Right lobe of liver (tissue), 6 donors: ENCODE measurements at regions not wholly inside any gene's neighbourhood (a gene's known extent, or its start where the extent isn't known, plus 50 kb on each side); places are given as distances from the start of the nearest gene placed in this dataset.

ENCODE experiments used
- ATAC-seq, 4 donors: fragments of 200-7000 bp; cut with Tn5 transposase; one replicate each; pipeline ENCODE4 v1.9.1; 2020; ENCODE audit warnings: mild to moderate bottlenecking in 4 of 4, moderate library complexity in 4 of 4
- DNase-seq, 3 donors: peaks; one replicate each; pipeline ENCODE4 v3.0.0-alpha.2; 2020
- H3K27ac ChIP-seq, 3 donors: fragments of 200-600 bp; one replicate each; pipeline ENCODE4 v1.8.0; 2022
- H3K27me3 ChIP-seq, 2 donors: fragments of 200-600 bp; one replicate each; pipeline ENCODE4 v1.8.0; 2022
- H3K36me3 ChIP-seq, 4 donors: fragments of 200-600 bp; sonication (generic) in 1 of 4; one replicate each; pipeline versions ENCODE4 v1.5.1 to v1.8.0; 2017 to 2022; ENCODE audit warnings: control low read depth in 1 of 4
- H3K4me1 ChIP-seq, 4 donors: fragments of 200-600 bp; sonication (generic) in 1 of 4; one replicate each; pipeline versions ENCODE4 v1.5.1 to v1.8.0; 2017 to 2022; ENCODE audit warnings: control low read depth in 1 of 4
- H3K4me3 ChIP-seq, 3 donors: fragments of 200-600 bp; one replicate each; pipeline ENCODE4 v1.8.0; 2022
- H3K9me3 ChIP-seq, 4 donors: fragments of 200-600 bp; sonication (generic) in 1 of 4; one replicate each; pipeline versions ENCODE4 v1.5.1 to v1.8.0; 2017 to 2022; ENCODE audit warnings: control low read depth in 1 of 4
- POLR2A ChIP-seq: fragments of 450-650 bp; IDR thresholded peaks from one replicate; pipeline ENCODE4 v1.6.1; 2017; ENCODE audit warnings: antibody characterized with exemption, mild to moderate bottlenecking
- WGBS: methylation state at CpG from one replicate; pipeline ENCODE4 v1.1.6; 2018; ENCODE audit warnings: low coverage, low lambda C conversion rate; ENCODE audit not compliant: insufficient coverage; ENCODE audit errors: missing lambda C conversion rate; 5-methylcytosine and 5-hydroxymethylcytosine counted together
- intact Hi-C, 2 donors: fragments of 100-400 bp; cut with DNase I; formaldehyde crosslinking; loops; one replicate each; pipeline versions ENCODE4 v1.11.2 to v1.14.1; 2022
- TF ChIP-seq, protein P1 (sequence below), 4 donors: fragments of 200-600 bp in 3 of 4; fragments of 450-650 bp in 1 of 4; IDR thresholded peaks; one replicate each; pipeline versions ENCODE4 v1.5.1 to v1.8.0; 2016 to 2022; ENCODE audit warnings: antibody characterized with exemption in 4 of 4, mild to moderate bottlenecking in 2 of 4
- donor health status: DM: no; HTN: yes; CAD: no.
- donor health status: DM: no; HTN: no; CAD: no.
- donor health status: DM: no; HTN: no; CAD: no.
- donor health status: DM: no; HTN: yes; CAD: no.
- donor health status: DM: no; HTN: yes; CAD: no.

DNA sequence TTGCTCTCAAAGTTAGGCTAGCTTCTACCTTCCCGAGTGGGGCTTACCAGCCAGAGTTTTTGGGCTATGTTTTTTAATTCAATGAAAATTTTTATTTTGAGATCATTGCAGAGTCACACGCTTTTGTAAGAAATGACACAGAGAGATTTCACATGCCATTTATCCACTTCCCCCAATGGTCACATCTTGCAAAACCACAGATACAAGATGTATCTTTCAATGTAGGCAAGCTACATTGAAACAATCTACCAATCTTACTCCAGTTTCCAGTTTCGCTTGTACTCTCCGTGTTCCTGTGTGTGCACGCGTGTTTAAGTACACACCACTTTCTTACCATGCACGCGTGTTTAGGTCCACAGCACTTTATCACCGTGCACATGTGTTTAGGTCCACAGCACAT is 89.4 kb upstream of the LEP start:
- ATAC-seq: no peak
- H3K4me1 ChIP-seq: no peaks in the 10 kb centered on the region
- H3K4me3 ChIP-seq: no peak overlapping the region
- intact Hi-C loops: no loop called here
- no peak for DNase-seq
- no peaks in the 10 kb centered on the region for H3K9me3 ChIP-seq
- no peak overlapping the region for H3K27ac ChIP-seq
- peaks cover 0 to 4% of the 10 kb centered on the region in 2 donors for H3K27me3 ChIP-seq
- TF ChIP-seq, protein P1, sequence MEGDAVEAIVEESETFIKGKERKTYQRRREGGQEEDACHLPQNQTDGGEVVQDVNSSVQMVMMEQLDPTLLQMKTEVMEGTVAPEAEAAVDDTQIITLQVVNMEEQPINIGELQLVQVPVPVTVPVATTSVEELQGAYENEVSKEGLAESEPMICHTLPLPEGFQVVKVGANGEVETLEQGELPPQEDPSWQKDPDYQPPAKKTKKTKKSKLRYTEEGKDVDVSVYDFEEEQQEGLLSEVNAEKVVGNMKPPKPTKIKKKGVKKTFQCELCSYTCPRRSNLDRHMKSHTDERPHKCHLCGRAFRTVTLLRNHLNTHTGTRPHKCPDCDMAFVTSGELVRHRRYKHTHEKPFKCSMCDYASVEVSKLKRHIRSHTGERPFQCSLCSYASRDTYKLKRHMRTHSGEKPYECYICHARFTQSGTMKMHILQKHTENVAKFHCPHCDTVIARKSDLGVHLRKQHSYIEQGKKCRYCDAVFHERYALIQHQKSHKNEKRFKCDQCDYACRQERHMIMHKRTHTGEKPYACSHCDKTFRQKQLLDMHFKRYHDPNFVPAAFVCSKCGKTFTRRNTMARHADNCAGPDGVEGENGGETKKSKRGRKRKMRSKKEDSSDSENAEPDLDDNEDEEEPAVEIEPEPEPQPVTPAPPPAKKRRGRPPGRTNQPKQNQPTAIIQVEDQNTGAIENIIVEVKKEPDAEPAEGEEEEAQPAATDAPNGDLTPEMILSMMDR (IDR thresholded peaks at IDR 0.05): no peak
- TF ChIP-seq POLR2A: no peak
- 85% methylated on average over 9 of the region's 9 CpGs for WGBS
- no peaks in the 10 kb centered on the region for H3K36me3 ChIP-seq

- H3K4me1 ChIP-seq: no peaks in the 10 kb centered on the region
- TF ChIP-seq POLR2A: no peak
- TF ChIP-seq, protein P1 (IDR thresholded peaks at IDR 0.05): no peak
- WGBS: 56% methylated on average over 5 of the region's 6 CpGs
- H3K36me3 ChIP-seq: no peaks in the 10 kb centered on the region
- ATAC-seq: no peak
- no peaks in the 10 kb centered on the region for H3K9me3 ChIP-seq
- intact Hi-C loops: no loop called here
- H3K27ac ChIP-seq: no peak overlapping the region
- no peak overlapping the region for H3K4me3 ChIP-seq
- no peak for DNase-seq
- peaks cover 0 to 4% of the 10 kb centered on the region in 2 donors for H3K27me3 ChIP-seq
Measured at GRCh38 chr7:128152721-128153120, 88.4 kb upstream of the LEP start.

DNA sequence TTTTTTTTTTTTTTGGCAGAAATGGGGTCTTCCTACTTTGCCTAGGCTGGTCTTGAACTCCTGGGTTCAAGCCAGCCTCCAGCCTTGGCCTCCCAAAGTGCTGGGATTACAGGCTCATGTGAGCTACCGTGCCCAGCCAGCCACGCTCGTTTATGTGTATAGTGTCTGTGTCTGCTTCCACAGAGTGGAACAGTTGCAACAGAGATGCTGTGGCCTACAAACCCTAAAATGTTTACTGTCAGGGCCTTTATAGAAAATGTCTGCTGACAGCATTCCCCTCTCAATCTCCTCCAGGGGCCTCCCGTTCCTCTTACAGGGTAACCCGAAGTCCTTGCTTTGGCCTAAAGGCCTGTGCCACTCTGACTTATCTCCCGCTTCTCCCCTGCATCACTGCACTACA is 87.6 kb upstream of the LEP start:
- Histone ChIP-seq H3K27me3 (peaks cover 0 to 4% of the 10 kb centered on the region in 2 donors), H3K4me1 (no peaks in the 10 kb centered on the region), H3K36me3 (no peaks in the 10 kb centered on the region), H3K4me3 (no peak overlapping the region), H3K27ac (no peak overlapping the region), H3K9me3 (no peaks in the 10 kb centered on the region)
- ATAC-seq: no peak
- no peak for TF ChIP-seq POLR2A
- TF ChIP-seq, protein P1 (IDR thresholded peaks at IDR 0.05): no peak
- 79% methylated on average over 3 of the region's 6 CpGs for WGBS
- no peak for DNase-seq
- intact Hi-C loops: no loop called here

GRCh38 chr7:128154504-128154903 is 86.6 kb upstream of the LEP start:
- TF ChIP-seq, protein P1 (IDR thresholded peaks at IDR 0.05): no peak
- no peak for TF ChIP-seq POLR2A
- DNase-seq: no peak
- intact Hi-C loops: no loop called here

More at GRCh38 chr7:128154504-128154903, 86.6 kb upstream of the LEP start:
- no peak overlapping the region for H3K4me3 ChIP-seq
- H3K36me3 ChIP-seq: no peaks in the 10 kb centered on the region
- peaks cover 0 to 4% of the 10 kb centered on the region in 2 donors for H3K27me3 ChIP-seq
- no peaks in the 10 kb centered on the region for H3K4me1 ChIP-seq
- no peak overlapping the region for H3K27ac ChIP-seq
- no peak for ATAC-seq
- WGBS: no CpG with 5 or more reads among the region's 1 CpG
- H3K9me3 ChIP-seq: no peaks in the 10 kb centered on the region
